ENCODE measurements at regions not wholly inside any gene's neighbourhood (a gene's known extent, or its start where the extent isn't known, plus 50 kb on each side); places are given as distances from the start of the nearest gene placed in this dataset.

- no TSS peak for BruUV-seq (replicated peaks)
- no peak for FAIRE-seq
- CTCF ChIA-PET (ENCODE audit: low intra/inter-chr PET ratio), result no interaction called here
- no peak for TF ChIP-seq SP1 (CRISPR knock-in tag; IDR thresholded peaks at IDR 0.05)
- no peak for TF ChIP-seq NKRF (IDR thresholded peaks at IDR 0.05; ENCODE audit: borderline replicate concordance)
- no peak for TF ChIP-seq NCOR1 (IDR thresholded peaks at IDR 0.05)
- no peak for TF ChIP-seq ZBTB40 (IDR thresholded peaks at IDR 0.05)
- no peak for TF ChIP-seq ZBTB40 (CRISPR knock-in tag; IDR thresholded peaks at IDR 0.05)
- no peak for TF ChIP-seq TGIF2 (CRISPR knock-in tag; IDR thresholded peaks at IDR 0.05)
- TF ChIP-seq CREB1 (IDR thresholded peaks at IDR 0.05), result no peak
- TF ChIP-seq CREB1 (CRISPR knock-in tag; IDR thresholded peaks at IDR 0.05), result no peak
- no peak for TF ChIP-seq THRAP3 (IDR thresholded peaks at IDR 0.05; ENCODE audit: borderline replicate concordance)
- TF ChIP-seq ZNF184 (CRISPR knock-in tag; IDR thresholded peaks at IDR 0.05), result no peak
- TF ChIP-seq BDP1 (IDR thresholded peaks at IDR 0.05; ENCODE audit: insufficient read depth, insufficient read length), result no peak
- no peak for TF ChIP-seq YBX1 (IDR thresholded peaks at IDR 0.05)
- no peak for TF ChIP-seq ZNF41 (CRISPR knock-in tag; conservative IDR thresholded peaks at IDR 0.05)
- TF ChIP-seq ESRRB (CRISPR knock-in tag; IDR thresholded peaks at IDR 0.05; ENCODE audit: borderline replicate concordance), result no peak
These were observed 228.0 kb upstream of the TP63 start for GRCh38 chr3:189403194-189403593.

More at GRCh38 chr3:189403194-189403593, 228.0 kb upstream of the TP63 start:
- in situ Hi-C loops (cut with MboI), result no loop called here
- intact Hi-C loops (cut with micrococcal nuclease), result no loop called here
- H4K20me1 ChIP-seq (replicated peaks; ENCODE audit: control insufficient read depth, insufficient read depth, low read length), result no peaks in the 10 kb centered on the region
- H3K79me2 ChIP-seq (ENCODE audit: control insufficient read depth, insufficient read depth, low read length), result no peaks in the 10 kb centered on the region
- no peak overlapping the region for H3K4me2 ChIP-seq (ENCODE audit: insufficient read depth, low read length)
- no peak overlapping the region for H3K9ac ChIP-seq (ENCODE audit: insufficient read depth in 1 of 2, low read depth in 2 of 2, low read length in 2 of 2)
- H3K36me3 ChIP-seq (ENCODE audit: control insufficient read depth, insufficient read depth, low read length), result no peaks in the 10 kb centered on the region
- no peak for DNase-seq (ENCODE audit: extremely low read depth in 1 of 4, low spot score in 3 of 4)
- no peak overlapping the region for H3K4me3 ChIP-seq
- ATAC-seq, result no peak
- H2AFZ ChIP-seq (ENCODE audit: low read depth, low read length), result no peak overlapping the region
- no peaks in the 10 kb centered on the region for H3K9me3 ChIP-seq (replicated peaks; ENCODE audit: control insufficient read depth, insufficient read depth, low read depth, low read length)
- H3K4me1 ChIP-seq (replicated peaks in 1 of 2; ENCODE audit: control insufficient read depth in 2 of 2, insufficient read depth in 2 of 2, low read length in 2 of 2), result no peaks in the 10 kb centered on the region
- H3K9me1 ChIP-seq (ENCODE audit: control insufficient read depth, insufficient read depth, low read length), result no peaks in the 10 kb centered on the region
- no peak overlapping the region for H3K27ac ChIP-seq (ENCODE audit: extremely low read depth, low read depth, low read length)
- POLR2A ChIA-PET, result no interaction called here
- no peaks in the 10 kb centered on the region for H3K27me3 ChIP-seq (ENCODE audit: control insufficient read depth in 2 of 2, insufficient read depth in 2 of 2, low read length in 2 of 2)
- WGBS (ENCODE audit: insufficient coverage, low coverage, missing lambda C conversion rate), result 4% methylated on average over 5 of the region's 5 CpGs

All from K562 (cell line).